Right renal pelvis (tissue), 4 donors: ENCODE measurements at regions not wholly inside any gene's neighbourhood (a gene's known extent, or its start where the extent isn't known, plus 50 kb on each side); places are given as distances from the start of the nearest gene placed in this dataset.

Source experiments
- DNase-seq, 4 donors: peaks; one replicate each; pipeline ENCODE4 v3.0.0-alpha.2; 2013; ENCODE audit warnings: low read depth in 4 of 4, low spot score in 3 of 4, missing footprints in 1 of 4

- DNase-seq = no peak
These were observed 158.1 kb upstream of the NREP start for GRCh38 chr5:111914966-111915636.

GRCh38 chr5:111902436-111902835, 145.4 kb upstream of the NREP start:
- DNase-seq = no peak

GRCh38 chr5:111901296-111901695, 144.3 kb upstream of the NREP start:
- DNase-seq = no peak

GRCh38 chr5:111892949-111893348, 136.0 kb upstream of the NREP start:
- DNase-seq = no peak

- no peak for DNase-seq
These were observed 130.7 kb upstream of the NREP start for GRCh38 chr5:111887706-111888105.

- DNase-seq = no peak
These were observed 112.7 kb upstream of the NREP start for GRCh38 chr5:111869681-111870080.

GRCh38 chr5:111865356-111865755, 108.4 kb upstream of the NREP start:
- no peak for DNase-seq

GRCh38 chr5:111863801-111864200, 106.8 kb upstream of the NREP start:
- DNase-seq = no peak

- no peak for DNase-seq
These were observed 102.7 kb upstream of the NREP start for GRCh38 chr5:111859533-111860270.

- no peak for DNase-seq
These were observed 102.0 kb upstream of the NREP start for GRCh38 chr5:111859031-111859430.

- no peak for DNase-seq
These were observed 100.6 kb upstream of the NREP start for GRCh38 chr5:111857623-111858022.

- no peak for DNase-seq
These were observed 100.0 kb upstream of the NREP start for GRCh38 chr5:111856876-111857466.

- no peak for DNase-seq
These were observed 98.4 kb upstream of the NREP start for GRCh38 chr5:111855356-111855755.

GRCh38 chr5:111854186-111854585, 97.2 kb upstream of the NREP start:
- no peak for DNase-seq

- no peak for DNase-seq
These were observed 96.8 kb upstream of the NREP start for GRCh38 chr5:111853748-111854147.

GRCh38 chr5:111851631-111852548, 94.9 kb upstream of the NREP start:
- no peak for DNase-seq

GRCh38 chr5:111848476-111848875, 91.5 kb upstream of the NREP start:
- DNase-seq = no peak

GRCh38 chr5:111847052-111847925, 90.3 kb upstream of the NREP start:
- no peak for DNase-seq

- no peak for DNase-seq
These were observed 83.2 kb upstream of the NREP start for GRCh38 chr5:111840036-111840674.
